ENCODE measurements at regions not wholly inside any gene's neighbourhood (a gene's known extent, or its start where the extent isn't known, plus 50 kb on each side); places are given as distances from the start of the nearest gene placed in this dataset.
A peak's percentile ranks its signal among the peaks of the same experiment; 100 is the strongest.

DNA sequence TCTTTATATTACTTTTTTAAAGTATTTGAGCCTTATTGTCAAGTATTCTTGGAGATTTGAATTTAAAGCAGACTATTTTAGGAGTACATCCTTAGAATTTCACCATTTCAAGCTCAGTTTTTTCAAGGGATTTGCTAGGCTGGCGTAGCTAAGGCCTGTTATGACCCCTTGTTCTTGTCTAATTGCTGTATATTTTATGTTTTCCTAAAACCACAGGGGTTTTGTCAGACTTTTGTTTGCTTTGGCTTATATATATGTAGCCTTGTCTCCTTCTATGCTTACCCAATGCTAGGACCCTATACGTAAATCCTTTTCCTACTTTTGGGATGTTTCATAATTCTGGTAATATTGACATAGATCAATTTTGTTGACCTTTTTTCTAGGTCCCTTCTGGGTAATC lies 147.0 kb upstream of the SYT10 start:
- peak overlapping the region; percentile 100 for H3K27ac ChIP-seq (ENCODE audit: low read length)
- ATAC-seq (no peak), DNase-seq (peak; percentile 42)
- intact Hi-C loops (cut with micrococcal nuclease) = loop anchor here (5.0 to 10.0 kb wide), 5 partner anchors 102 to 829 kb away; partner anchors contain the start of genes ALG10 and YARS2
- no peaks in the 10 kb centered on the region for H3K9me3 ChIP-seq (ENCODE audit: low read length)
- H3K36me3 ChIP-seq (ENCODE audit: low read depth, low read length) = no peaks in the 10 kb centered on the region
- ChIA-PET CTCF (no interaction called here), POLR2A (ENCODE audit: unreplicated experiment) (interaction anchor here (0.6 kb wide), 1 partner anchor 22 kb away, joined by 3 read pairs; no protein-coding TSS in a partner anchor)
- no peaks in the 10 kb centered on the region for H3K9me2 ChIP-seq (replicated peaks; ENCODE audit: low read length)
- H3F3A ChIP-seq (ENCODE audit: low read length, unreplicated experiment) = peaks cover 3% of the 10 kb centered on the region
- H2AFZ ChIP-seq (ENCODE audit: low read length) = no peak overlapping the region
- peak overlapping the region; percentile 87 for H3K9ac ChIP-seq (ENCODE audit: low read length)
- peak overlapping the region; percentile 75 for H3K4me2 ChIP-seq (ENCODE audit: low read length)
- no TSS peak for BruUV-seq (replicated peaks)
- H3K4me3 ChIP-seq (ENCODE audit: low read length) = 0 out of 2 replicates have a peak overlapping the region, but pooled peaks have one; percentile 44
- H4K20me1 ChIP-seq (ENCODE audit: low read length) = no peaks in the 10 kb centered on the region
- TF ChIP-seq EZH2 (IDR thresholded peaks at IDR 0.05; ENCODE audit: low read length, unreplicated experiment) (no peak), EZH2phosphoT487 (IDR thresholded peaks at IDR 0.05; ENCODE audit: borderline replicate concordance, low read length) (no peak)
- TF ChIP-seq, protein P1, sequence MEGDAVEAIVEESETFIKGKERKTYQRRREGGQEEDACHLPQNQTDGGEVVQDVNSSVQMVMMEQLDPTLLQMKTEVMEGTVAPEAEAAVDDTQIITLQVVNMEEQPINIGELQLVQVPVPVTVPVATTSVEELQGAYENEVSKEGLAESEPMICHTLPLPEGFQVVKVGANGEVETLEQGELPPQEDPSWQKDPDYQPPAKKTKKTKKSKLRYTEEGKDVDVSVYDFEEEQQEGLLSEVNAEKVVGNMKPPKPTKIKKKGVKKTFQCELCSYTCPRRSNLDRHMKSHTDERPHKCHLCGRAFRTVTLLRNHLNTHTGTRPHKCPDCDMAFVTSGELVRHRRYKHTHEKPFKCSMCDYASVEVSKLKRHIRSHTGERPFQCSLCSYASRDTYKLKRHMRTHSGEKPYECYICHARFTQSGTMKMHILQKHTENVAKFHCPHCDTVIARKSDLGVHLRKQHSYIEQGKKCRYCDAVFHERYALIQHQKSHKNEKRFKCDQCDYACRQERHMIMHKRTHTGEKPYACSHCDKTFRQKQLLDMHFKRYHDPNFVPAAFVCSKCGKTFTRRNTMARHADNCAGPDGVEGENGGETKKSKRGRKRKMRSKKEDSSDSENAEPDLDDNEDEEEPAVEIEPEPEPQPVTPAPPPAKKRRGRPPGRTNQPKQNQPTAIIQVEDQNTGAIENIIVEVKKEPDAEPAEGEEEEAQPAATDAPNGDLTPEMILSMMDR (conservative IDR thresholded peaks at IDR 0.05; ENCODE audit: low read depth, low read length) = no peak
- no peaks in the 10 kb centered on the region for H3K79me2 ChIP-seq (ENCODE audit: low read length)
- H3K4me1 ChIP-seq (ENCODE audit: insufficient read depth, low read length) = peaks cover 39% of the 10 kb centered on the region
- no peaks in the 10 kb centered on the region for H3K27me3 ChIP-seq (ENCODE audit: low read length)

DNA sequence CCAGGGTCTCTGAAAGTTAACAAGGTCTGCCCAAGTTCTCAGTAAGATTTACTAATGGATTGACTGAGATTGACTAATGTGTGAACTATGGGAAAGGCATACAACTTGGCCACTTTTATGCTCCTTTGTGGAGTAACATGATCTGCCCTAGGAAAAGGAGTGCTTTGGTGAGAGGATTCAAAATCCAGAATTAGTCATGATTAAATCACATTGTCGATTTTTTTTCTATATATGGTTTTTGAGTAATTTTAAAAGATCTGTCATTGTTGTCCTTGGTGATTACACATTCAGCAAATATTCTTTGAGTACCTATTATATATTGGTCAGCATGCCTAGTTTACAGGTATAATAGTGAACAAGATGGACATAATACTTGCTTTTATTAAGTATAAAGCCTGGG lies 147.7 kb upstream of the SYT10 start:
- Histone ChIP-seq H2AFZ (ENCODE audit: low read length) (no peak overlapping the region), H3K9me2 (replicated peaks; ENCODE audit: low read length) (no peaks in the 10 kb centered on the region), H3K4me1 (ENCODE audit: insufficient read depth, low read length) (peaks cover 39% of the 10 kb centered on the region), H3F3A (ENCODE audit: low read length, unreplicated experiment) (peaks cover 3% of the 10 kb centered on the region), H3K36me3 (ENCODE audit: low read depth, low read length) (no peaks in the 10 kb centered on the region), H4K20me1 (ENCODE audit: low read length) (no peaks in the 10 kb centered on the region), H3K9ac (ENCODE audit: low read length) (peak overlapping the region; percentile 88), H3K27me3 (ENCODE audit: low read length) (no peaks in the 10 kb centered on the region), H3K79me2 (ENCODE audit: low read length) (no peaks in the 10 kb centered on the region), H3K4me2 (ENCODE audit: low read length) (peak overlapping the region; percentile 91; the same call in 1 of the 2 replicates), H3K9me3 (ENCODE audit: low read length) (no peaks in the 10 kb centered on the region), H3K27ac (ENCODE audit: low read length) (peak overlapping the region; percentile 100), H3K4me3 (ENCODE audit: low read length) (no peak overlapping the region)
- POLR2A ChIA-PET (ENCODE audit: unreplicated experiment) = no interaction called here
- TF ChIP-seq EZH2 (IDR thresholded peaks at IDR 0.05; ENCODE audit: low read length, unreplicated experiment) (no peak), EZH2phosphoT487 (IDR thresholded peaks at IDR 0.05; ENCODE audit: borderline replicate concordance, low read length) (no peak)
- intact Hi-C loops (cut with micrococcal nuclease) = loop anchor here (5.0 to 10.0 kb wide), 5 partner anchors 103 to 830 kb away; partner anchors contain the start of genes ALG10 and YARS2
- peak; percentile 85 for ATAC-seq
- BruUV-seq (replicated peaks) = no TSS peak
- peak; percentile 92 for DNase-seq
- CTCF ChIA-PET = no interaction called here

DNA sequence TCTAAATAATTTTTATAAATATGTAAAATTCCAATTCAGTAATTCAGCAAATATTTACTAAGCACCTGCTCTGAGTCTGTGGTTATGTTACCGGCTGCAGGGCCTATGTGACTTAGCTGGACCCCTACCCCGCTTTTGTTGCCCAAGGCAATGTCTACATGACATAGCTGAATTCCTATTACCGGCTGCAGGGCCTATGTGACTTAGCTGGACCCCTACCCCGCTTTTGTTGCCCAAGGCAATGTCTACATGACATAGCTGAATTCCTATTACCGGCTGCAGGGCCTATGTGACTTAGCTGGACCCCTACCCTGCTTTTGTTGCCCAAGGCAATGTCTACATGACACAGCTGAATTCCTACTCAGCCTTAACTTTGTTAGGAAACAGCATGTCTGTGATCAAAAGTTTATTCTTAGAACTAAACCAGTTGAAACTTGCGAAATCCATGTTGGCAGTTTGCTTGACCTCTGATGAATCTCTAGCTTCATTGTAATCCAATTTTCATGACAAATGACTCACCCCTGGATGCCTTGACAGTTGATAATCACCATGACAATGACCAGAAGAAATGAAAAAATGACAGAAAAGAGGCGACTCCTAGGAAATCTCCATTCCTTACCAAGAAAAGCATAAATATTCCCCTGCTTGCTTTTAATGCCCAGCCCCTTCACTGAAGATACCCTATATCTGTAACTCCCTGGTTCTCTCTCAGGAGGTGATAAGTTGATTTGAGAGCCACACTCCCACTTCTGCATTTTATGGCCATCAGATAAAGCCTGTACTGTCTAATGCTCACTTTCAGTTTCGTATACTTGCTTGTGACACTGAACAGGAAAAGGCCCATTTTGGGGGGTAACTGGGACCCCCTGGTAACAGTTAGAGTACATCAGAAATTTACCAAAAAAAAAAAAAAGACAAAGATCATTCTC lies 148.4 kb upstream of the SYT10 start:
- Histone ChIP-seq H3K4me1 (ENCODE audit: insufficient read depth, low read length) (peaks cover 39% of the 10 kb centered on the region), H3K4me2 (ENCODE audit: low read length) (peak overlapping the region; percentile 91), H2AFZ (ENCODE audit: low read length) (peak overlapping the region; percentile 54), H3K27ac (ENCODE audit: low read length) (peak overlapping the region; percentile 100), H3K9me3 (ENCODE audit: low read length) (no peaks in the 10 kb centered on the region), H3K9ac (ENCODE audit: low read length) (peak overlapping the region; percentile 88), H3F3A (ENCODE audit: low read length, unreplicated experiment) (peaks cover 3% of the 10 kb centered on the region), H3K27me3 (ENCODE audit: low read length) (no peaks in the 10 kb centered on the region), H3K79me2 (ENCODE audit: low read length) (no peaks in the 10 kb centered on the region), H3K36me3 (ENCODE audit: low read depth, low read length) (no peaks in the 10 kb centered on the region), H3K4me3 (ENCODE audit: low read length) (peak overlapping the region; percentile 63), H3K9me2 (replicated peaks; ENCODE audit: low read length) (no peaks in the 10 kb centered on the region), H4K20me1 (ENCODE audit: low read length) (no peaks in the 10 kb centered on the region)
- ChIA-PET CTCF (no interaction called here), POLR2A (ENCODE audit: unreplicated experiment) (no interaction called here)
- TSS peak; percentile 78 for BruUV-seq (replicated peaks)
- ATAC-seq (peak; percentile 72), DNase-seq (peak; percentile 93)
- intact Hi-C loops (cut with micrococcal nuclease) = loop anchor here (5.0 to 10.0 kb wide), 5 partner anchors 103 to 831 kb away; partner anchors contain the start of genes ALG10 and YARS2
- TF ChIP-seq, protein P1 (conservative IDR thresholded peaks at IDR 0.05; ENCODE audit: low read depth, low read length) = no peak
- TF ChIP-seq EZH2phosphoT487 (IDR thresholded peaks at IDR 0.05; ENCODE audit: borderline replicate concordance, low read length) (no peak), EZH2 (IDR thresholded peaks at IDR 0.05; ENCODE audit: low read length, unreplicated experiment) (no peak)

Measured in PC-3 (cell line).